ENCODE measurements at regions not wholly inside any gene's neighbourhood (a gene's known extent, or its start where the extent isn't known, plus 50 kb on each side); places are given as distances from the start of the nearest gene placed in this dataset.
A peak's percentile ranks its signal among the peaks of the same experiment; 100 is the strongest.

DNA sequence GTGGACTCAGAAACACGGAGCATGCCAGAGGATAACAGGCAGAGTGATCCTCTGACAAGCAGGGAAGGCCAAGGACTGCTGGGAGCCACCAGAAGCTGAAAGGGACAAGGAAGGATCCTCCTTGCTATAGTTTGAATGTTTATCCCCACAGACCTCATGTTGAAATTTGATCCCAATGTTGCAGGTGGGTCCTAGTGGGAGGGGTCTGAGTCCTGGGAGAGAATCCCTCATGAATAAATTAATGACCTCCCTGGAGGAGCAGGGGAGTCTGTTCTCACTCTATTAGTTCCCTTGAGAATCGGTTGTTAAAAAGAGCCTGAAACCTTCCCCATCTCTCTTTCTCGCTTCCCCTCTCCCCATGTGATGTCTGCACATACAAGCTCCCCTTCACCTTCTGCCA, 124.4 kb downstream of the FBXO15 start:
- no peak for DNase-seq (ENCODE audit: low read depth)

GRCh38 chr18:74019864-74020263, 127.8 kb downstream of the FBXO15 start:
- DNase-seq (ENCODE audit: low read depth): no peak

DNA sequence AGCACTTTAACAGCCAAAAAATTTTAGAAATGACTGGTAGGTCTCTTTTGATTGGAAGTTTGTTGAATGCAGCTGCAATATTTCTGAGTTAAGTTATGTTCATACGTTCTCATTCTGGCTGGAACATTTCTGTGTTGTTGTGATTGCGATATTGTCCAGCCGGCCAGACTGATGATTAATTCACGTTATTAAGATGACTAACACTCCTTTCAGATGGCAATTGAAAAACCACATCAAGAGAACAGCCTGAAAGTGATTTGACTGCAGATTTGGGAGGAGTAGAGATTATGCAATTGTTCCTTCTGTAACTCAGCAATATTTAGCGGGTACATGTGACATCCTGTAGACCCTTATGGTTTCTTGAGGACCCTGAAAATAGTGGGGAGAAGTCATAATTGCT, 133.7 kb downstream of the FBXO15 start:
- peak; percentile 70 for DNase-seq (ENCODE audit: low read depth)

DNA sequence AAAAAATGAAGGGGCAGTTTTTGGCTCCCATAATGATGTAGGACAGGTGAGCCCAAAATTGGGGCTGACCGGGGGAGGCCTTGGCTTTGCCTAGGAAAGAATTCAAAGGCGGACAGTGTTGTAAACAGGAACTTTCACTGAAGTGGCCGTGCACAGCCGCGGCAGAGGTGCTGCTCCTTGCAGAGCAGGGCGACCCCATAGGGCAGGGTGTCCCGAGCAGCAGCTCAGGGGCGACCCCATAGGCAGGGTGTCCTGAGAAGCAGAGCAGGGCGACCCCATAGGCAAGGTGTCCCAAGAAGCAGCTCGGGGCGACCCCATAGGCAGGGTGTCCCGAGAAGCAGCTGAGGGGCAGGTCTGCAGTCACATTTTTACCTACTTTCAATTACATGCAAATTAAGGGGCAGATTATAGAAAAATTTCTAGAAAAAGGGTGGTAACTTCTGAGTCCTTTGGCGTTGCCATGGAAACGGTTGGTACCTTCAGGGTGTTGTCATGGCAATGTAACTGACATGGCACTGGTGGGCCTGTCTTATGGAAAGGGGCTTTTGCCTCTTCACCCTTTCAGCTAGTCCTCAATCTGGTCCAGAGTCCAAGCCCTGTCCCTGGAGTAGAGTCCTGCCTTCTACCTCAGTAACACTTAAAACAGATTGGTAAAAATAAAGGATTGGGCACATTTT, 134.5 kb downstream of the FBXO15 start:
- no peak for DNase-seq (ENCODE audit: low read depth)

GRCh38 chr18:74006143-74006542, 141.5 kb downstream of the FBXO15 start:
- no peak for DNase-seq (ENCODE audit: low read depth)

DNA sequence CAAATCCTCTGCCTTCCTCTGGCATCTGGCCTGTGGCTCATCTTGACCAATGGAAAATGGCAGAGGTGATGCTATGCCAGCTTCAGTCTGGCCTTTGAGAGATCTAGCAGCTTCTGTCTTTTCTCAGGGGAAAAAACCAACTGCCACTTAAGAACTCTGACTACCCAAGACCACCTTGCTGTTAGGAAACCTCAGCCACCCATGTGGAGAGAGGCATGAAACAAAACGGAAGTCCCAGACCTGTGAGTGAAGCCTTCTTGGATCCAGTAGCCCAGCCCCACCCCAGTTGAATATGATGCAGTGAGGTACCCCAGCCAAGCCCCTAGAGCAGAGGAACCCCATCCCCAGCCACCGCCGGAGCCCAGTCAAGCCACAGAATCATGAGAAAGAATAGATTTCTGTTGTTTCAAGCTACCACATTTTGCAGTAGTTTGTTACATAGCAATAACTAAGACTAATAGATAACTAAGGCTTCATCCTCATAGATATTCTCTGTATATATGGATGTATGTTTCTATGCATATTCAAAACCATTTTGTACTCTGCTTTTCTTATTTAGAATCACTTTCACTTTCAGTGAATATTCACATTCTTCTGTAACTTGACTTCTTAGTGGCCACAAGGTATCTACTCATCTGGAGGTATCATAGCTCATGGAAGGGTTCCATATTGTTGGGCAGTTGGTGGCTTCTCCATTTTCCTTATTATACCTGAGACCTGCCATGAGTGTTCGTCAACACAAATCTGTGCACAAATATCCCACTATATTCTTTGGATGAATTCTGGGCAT, 142.1 kb downstream of the FBXO15 start:
- DNase-seq (ENCODE audit: low read depth): no peak

DNA sequence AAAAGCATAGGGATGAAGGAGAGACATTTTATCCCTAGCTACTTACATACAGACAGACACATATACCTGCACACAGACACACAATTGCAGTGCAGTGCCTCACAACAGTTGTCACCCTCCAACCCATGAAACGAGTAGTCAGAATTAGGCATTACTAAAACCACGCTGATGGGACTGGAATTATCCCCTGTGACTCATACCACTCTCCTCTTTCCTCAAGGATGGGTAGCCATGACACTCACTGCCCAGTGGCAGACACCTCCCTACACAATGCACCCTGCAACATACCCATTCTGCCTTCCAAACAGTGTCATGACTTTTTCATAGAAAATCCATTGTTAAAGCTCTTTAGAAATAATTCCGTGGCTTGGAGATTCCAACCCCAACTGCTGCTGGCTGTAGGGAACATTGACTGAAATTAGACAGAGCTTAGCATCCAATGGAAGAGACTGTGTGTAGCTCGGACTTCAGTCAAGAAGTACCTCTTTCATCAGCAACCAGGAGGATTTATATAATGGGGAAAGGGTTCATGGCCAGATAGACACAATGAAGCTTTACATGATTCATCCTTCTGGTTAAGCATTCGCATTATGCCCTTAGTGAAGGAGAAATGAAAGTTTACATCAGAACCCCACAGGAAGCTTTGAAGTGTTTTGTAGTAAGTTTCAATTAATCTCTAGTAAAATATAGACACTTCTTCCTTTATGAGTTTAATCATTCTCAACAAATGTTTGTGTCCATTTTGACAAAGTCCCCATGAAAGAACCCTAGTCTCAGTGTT, 155.2 kb downstream of the FBXO15 start:
- no peak for DNase-seq (ENCODE audit: low read depth)

- DNase-seq (ENCODE audit: low read depth): no peak
Measured at GRCh38 chr18:73991570-73991969, 156.1 kb downstream of the FBXO15 start.

- no peak for DNase-seq (ENCODE audit: low read depth)
Measured at GRCh38 chr18:73990258-73990657, 157.4 kb downstream of the FBXO15 start.

- no peak for DNase-seq (ENCODE audit: low read depth)
Measured at GRCh38 chr18:73987247-73987980, 160.2 kb downstream of the FBXO15 start.

DNA sequence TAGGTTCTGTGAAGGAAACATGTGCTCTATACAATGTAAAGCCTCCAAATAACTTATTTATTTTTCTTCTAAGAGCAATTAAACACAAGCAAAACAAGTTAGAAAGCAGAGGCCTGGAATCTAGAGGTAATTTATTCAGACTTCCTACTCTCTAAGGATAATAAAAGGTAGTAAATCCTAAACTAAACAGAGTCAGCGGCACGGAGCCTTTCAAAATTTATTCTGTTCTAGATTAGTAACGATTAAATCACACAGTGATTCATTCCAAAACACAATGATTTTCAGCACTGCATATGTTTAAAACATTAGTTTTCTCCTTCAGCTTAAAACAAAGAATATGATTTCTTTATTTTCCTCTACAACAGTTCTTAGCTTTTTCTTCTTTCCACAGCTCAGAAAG, 160.9 kb downstream of the FBXO15 start:
- DNase-seq (ENCODE audit: low read depth): no peak

GRCh38 chr18:73985855-73986625, 161.6 kb downstream of the FBXO15 start:
- no peak for DNase-seq (ENCODE audit: low read depth)

DNA sequence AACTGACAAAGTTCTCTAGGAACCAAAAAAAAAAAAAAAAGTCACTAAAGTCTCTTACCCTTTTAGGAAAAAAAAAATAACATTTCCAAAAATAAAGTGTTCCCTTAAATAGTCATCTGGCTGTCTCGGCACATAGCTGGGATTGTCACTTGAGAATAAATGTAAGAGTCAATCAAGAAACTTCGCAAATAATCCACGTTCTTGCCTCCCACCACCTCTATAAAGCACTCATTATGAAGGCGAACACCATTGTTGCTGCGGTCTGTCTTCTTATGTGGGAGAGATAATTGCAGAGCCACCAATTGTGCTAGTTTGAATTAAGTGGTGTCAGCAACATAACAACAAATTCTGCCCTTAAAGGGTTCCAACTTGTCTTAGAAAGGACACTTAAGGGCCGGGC, 163.7 kb downstream of the FBXO15 start:
- DNase-seq (ENCODE audit: low read depth): no peak

DNA sequence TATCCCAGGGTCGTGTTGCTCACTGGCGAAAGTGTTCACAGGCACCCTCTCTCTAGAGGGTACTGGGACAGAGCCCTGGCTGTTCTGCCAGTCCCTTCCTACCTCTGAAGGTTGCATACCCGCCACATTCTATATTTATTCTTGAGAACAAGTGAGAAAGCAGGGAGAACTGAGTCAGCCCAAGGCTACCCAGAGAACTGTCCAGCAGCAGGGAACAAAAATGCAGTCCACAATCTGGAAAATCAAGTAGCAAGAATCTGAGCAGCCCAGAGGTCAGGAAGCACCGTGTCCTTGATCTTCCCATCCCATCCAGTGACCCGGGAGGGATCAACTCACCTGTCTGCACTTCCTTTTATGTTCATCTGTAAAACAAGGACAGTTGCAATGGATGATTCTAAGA, 164.1 kb downstream of the FBXO15 start:
- no peak for DNase-seq (ENCODE audit: low read depth)

GRCh38 chr18:73981796-73982195, 165.8 kb downstream of the FBXO15 start:
- no peak for DNase-seq (ENCODE audit: low read depth)

DNA sequence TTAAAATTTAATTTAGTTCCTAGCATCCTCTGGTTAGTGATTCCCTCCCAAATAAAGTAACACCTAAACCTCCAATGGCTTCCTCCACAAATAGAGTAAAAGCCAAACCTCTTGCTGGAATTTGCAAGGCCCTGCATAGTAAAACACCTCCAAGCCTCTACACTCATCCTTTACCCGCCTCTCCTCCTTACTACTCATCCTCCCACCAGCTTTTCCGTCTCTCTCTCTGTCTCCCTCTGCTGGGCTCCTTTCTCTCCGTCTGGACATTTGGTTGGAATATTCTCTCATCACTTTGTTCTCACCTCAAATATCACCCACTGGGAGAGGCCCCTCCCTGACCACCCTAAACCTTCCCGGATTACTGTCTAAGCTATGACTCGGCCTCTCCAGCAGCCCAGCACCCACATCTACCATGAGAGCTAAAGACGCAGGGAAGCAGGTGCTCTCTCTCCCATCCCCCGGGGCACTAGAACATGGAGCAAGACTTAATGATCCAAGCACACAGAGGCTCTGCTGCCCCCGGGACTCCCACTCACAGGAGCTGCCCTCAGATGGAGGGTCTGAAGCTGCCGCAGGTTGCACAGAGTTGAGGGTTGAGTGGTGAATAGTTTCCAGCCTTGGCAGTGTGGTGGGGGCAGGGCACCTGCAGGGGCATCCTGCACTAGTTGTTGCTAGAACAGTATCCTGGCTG, 167.2 kb downstream of the FBXO15 start:
- DNase-seq (ENCODE audit: low read depth): peak; percentile 6

GRCh38 chr18:73979742-73980141, 167.9 kb downstream of the FBXO15 start:
- peak; percentile 13 for DNase-seq (ENCODE audit: low read depth)

DNA sequence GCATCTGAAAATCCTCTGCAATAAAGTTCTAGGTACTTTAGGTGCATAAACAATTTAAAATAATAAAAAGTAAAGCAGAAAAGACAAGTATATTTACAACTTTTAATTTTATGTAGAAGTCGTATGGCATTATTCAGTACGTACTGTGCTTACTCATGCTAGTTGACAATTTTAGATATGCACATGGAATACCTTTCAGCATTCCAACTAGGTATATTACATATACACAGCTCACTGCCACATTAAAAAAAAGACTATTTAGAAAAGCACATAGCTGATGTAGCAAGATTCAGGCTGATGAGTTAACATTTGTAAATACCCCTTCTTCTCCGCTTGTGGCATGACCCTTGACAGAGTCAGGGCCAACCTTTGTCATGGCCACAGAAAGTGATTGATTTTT, 171.2 kb downstream of the FBXO15 start:
- DNase-seq (ENCODE audit: low read depth): no peak

- peak; percentile 6 for DNase-seq (ENCODE audit: low read depth)
Measured at GRCh38 chr18:73975266-73975665, 172.4 kb downstream of the FBXO15 start.

DNA sequence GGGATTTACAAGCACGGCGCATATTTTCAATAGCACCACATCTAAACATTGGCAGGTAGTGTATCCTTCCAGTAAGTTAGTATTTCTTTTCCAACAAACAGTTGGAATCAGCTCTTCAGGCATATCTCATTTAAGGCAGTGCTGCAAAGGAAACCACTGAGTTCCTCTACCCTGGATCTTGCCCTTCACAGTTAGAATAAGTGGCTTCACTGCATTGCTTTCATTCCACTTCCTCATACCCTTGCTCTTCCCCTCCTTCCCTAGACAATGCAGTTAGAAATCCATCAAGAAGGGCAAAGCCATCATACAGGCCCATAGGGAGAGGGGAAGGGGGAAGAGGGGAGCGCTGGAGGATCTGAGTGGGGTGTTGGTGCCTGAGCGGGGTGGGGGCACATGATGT, 173.7 kb downstream of the FBXO15 start:
- DNase-seq (ENCODE audit: low read depth): no peak

GRCh38 chr18:73966954-73967353, 180.7 kb downstream of the FBXO15 start:
- DNase-seq (ENCODE audit: low read depth): no peak
